ENCODE measurements at regions not wholly inside any gene's neighbourhood (a gene's known extent, or its start where the extent isn't known, plus 50 kb on each side); places are given as distances from the start of the nearest gene placed in this dataset.

GRCh38 chrX:5640071-5640470, 588.6 kb downstream of the NLGN4X start:
- WGBS: 100% methylated on average over 4 of the region's 4 CpGs
- no peaks in the 10 kb centered on the region for H3K36me3 ChIP-seq (ENCODE audit: insufficient read depth, low read length)
- H3K4me3 ChIP-seq (ENCODE audit: low read length): no peak overlapping the region
- no peaks in the 10 kb centered on the region for H3K9me3 ChIP-seq (ENCODE audit: insufficient read depth, low read depth, low read length)
- H3K27me3 ChIP-seq (ENCODE audit: insufficient read depth, low read length): no peaks in the 10 kb centered on the region
- peaks cover 4% of the 10 kb centered on the region; the same call in 1 of the 2 replicates for H3K4me1 ChIP-seq (ENCODE audit: insufficient read depth, low read length)
- no peak overlapping the region for H3K9ac ChIP-seq (ENCODE audit: low read depth, low read length)
- H3K27ac ChIP-seq (ENCODE audit: low read depth, low read length): no peak overlapping the region

GRCh38 chrX:5638572-5638971, 590.1 kb downstream of the NLGN4X start:
- Histone ChIP-seq H3K36me3 (ENCODE audit: insufficient read depth, low read length) (no peaks in the 10 kb centered on the region), H3K9me3 (ENCODE audit: insufficient read depth, low read depth, low read length) (no peaks in the 10 kb centered on the region), H3K4me1 (ENCODE audit: insufficient read depth, low read length) (no peaks in the 10 kb centered on the region), H3K9ac (ENCODE audit: low read depth, low read length) (no peak overlapping the region), H3K27me3 (ENCODE audit: insufficient read depth, low read length) (no peaks in the 10 kb centered on the region), H3K27ac (ENCODE audit: low read depth, low read length) (no peak overlapping the region), H3K4me3 (ENCODE audit: low read length) (no peak overlapping the region)
- 97% methylated on average over 6 of the region's 7 CpGs for WGBS

GRCh38 chrX:5632887-5633286, 595.8 kb downstream of the NLGN4X start:
- no peaks in the 10 kb centered on the region for H3K4me1 ChIP-seq (ENCODE audit: insufficient read depth, low read length)
- H3K4me3 ChIP-seq (ENCODE audit: low read length): no peak overlapping the region
- no peaks in the 10 kb centered on the region for H3K27me3 ChIP-seq (ENCODE audit: insufficient read depth, low read length)
- no peak overlapping the region for H3K9ac ChIP-seq (ENCODE audit: low read depth, low read length)
- H3K9me3 ChIP-seq (ENCODE audit: insufficient read depth, low read depth, low read length): no peaks in the 10 kb centered on the region
- no peak overlapping the region for H3K27ac ChIP-seq (ENCODE audit: low read depth, low read length)
- H3K36me3 ChIP-seq (ENCODE audit: insufficient read depth, low read length): no peaks in the 10 kb centered on the region

- Histone ChIP-seq H3K27me3 (ENCODE audit: insufficient read depth, low read length) (no peaks in the 10 kb centered on the region), H3K4me1 (ENCODE audit: insufficient read depth, low read length) (no peaks in the 10 kb centered on the region), H3K9me3 (ENCODE audit: insufficient read depth, low read depth, low read length) (no peaks in the 10 kb centered on the region), H3K27ac (ENCODE audit: low read depth, low read length) (no peak overlapping the region), H3K36me3 (ENCODE audit: insufficient read depth, low read length) (no peaks in the 10 kb centered on the region), H3K9ac (ENCODE audit: low read depth, low read length) (no peak overlapping the region), H3K4me3 (ENCODE audit: low read length) (no peak overlapping the region)
- WGBS: 42% methylated on average over 9 of the region's 9 CpGs
These were observed 596.5 kb downstream of the NLGN4X start for GRCh38 chrX:5632061-5632614.

- no peaks in the 10 kb centered on the region for H3K9me3 ChIP-seq (ENCODE audit: insufficient read depth, low read depth, low read length)
- H3K4me3 ChIP-seq (ENCODE audit: low read length): no peak overlapping the region
- H3K9ac ChIP-seq (ENCODE audit: low read depth, low read length): no peak overlapping the region
- H3K27ac ChIP-seq (ENCODE audit: low read depth, low read length): no peak overlapping the region
- no peaks in the 10 kb centered on the region for H3K36me3 ChIP-seq (ENCODE audit: insufficient read depth, low read length)
- no peaks in the 10 kb centered on the region for H3K4me1 ChIP-seq (ENCODE audit: insufficient read depth, low read length)
- no peaks in the 10 kb centered on the region for H3K27me3 ChIP-seq (ENCODE audit: insufficient read depth, low read length)
These were observed 611.0 kb downstream of the NLGN4X start for GRCh38 chrX:5617666-5618065.

DNA sequence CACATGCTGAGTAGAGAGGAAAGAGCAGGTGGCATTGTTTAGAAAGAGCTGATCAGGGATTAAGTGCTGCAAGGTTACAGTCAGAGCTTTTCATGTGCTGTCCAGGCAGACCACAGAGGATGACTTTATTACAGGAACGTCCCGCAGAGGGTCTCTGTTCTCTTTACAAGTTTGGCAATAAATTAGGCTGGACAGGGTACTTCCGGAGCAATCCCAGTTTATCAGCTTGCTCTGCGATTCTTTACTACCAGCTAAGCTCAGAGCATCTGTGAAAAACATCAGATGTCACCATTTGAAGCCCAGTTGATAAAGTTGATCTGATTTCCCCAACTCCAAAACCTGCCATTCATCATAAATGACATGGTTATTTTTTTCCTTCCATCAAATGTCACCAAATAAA, 633.1 kb downstream of the NLGN4X start:
- H3K4me3 ChIP-seq (ENCODE audit: low read length): no peak overlapping the region
- no peak overlapping the region for H3K27ac ChIP-seq (ENCODE audit: low read depth, low read length)
- WGBS: 87% methylated on average over 4 of the region's 4 CpGs
- no peaks in the 10 kb centered on the region for H3K4me1 ChIP-seq (ENCODE audit: insufficient read depth, low read length)
- H3K27me3 ChIP-seq (ENCODE audit: insufficient read depth, low read length): no peaks in the 10 kb centered on the region
- no peak overlapping the region for H3K9ac ChIP-seq (ENCODE audit: low read depth, low read length)
- no peaks in the 10 kb centered on the region for H3K36me3 ChIP-seq (ENCODE audit: insufficient read depth, low read length)
- H3K9me3 ChIP-seq (ENCODE audit: insufficient read depth, low read depth, low read length): no peaks in the 10 kb centered on the region

DNA sequence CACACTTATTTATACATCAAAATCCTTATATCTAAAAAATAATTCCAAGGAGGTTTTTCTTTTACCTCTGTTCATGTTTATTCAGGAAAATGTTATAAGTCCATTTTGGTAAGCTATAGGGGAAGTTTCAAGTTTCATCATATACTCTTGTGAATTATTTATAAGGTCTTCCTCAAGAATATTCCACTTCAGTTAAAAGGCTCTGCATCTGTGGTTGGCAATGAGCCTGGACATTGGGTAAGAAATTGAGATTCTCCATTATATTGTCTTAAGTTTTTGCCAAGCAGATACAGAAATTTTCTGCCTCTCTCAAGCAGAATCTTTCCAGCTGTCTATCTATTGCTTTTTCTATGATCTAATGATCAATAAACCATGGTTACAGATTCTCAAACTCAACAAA, 641.9 kb downstream of the NLGN4X start:
- no peaks in the 10 kb centered on the region for H3K36me3 ChIP-seq (ENCODE audit: insufficient read depth, low read length)

GRCh38 chrX:5575407-5575806, 653.3 kb downstream of the NLGN4X start:
- no CpG with 5 or more reads among the region's 1 CpG for WGBS
- Histone ChIP-seq H3K9ac (ENCODE audit: low read depth, low read length) (no peak overlapping the region), H3K4me3 (ENCODE audit: low read length) (no peak overlapping the region), H3K27me3 (ENCODE audit: insufficient read depth, low read length) (no peaks in the 10 kb centered on the region), H3K36me3 (ENCODE audit: insufficient read depth, low read length) (no peaks in the 10 kb centered on the region), H3K4me1 (ENCODE audit: insufficient read depth, low read length) (no peaks in the 10 kb centered on the region), H3K9me3 (ENCODE audit: insufficient read depth, low read depth, low read length) (no peaks in the 10 kb centered on the region), H3K27ac (ENCODE audit: low read depth, low read length) (no peak overlapping the region)

More for the DNA sequence above, 641.9 kb downstream of the NLGN4X start:
- Histone ChIP-seq H3K27me3 (ENCODE audit: insufficient read depth, low read length) (no peaks in the 10 kb centered on the region), H3K9ac (ENCODE audit: low read depth, low read length) (no peak overlapping the region), H3K4me1 (ENCODE audit: insufficient read depth, low read length) (no peaks in the 10 kb centered on the region), H3K4me3 (ENCODE audit: low read length) (no peak overlapping the region), H3K27ac (ENCODE audit: low read depth, low read length) (no peak overlapping the region), H3K9me3 (ENCODE audit: insufficient read depth, low read depth, low read length) (no peaks in the 10 kb centered on the region)

DNA sequence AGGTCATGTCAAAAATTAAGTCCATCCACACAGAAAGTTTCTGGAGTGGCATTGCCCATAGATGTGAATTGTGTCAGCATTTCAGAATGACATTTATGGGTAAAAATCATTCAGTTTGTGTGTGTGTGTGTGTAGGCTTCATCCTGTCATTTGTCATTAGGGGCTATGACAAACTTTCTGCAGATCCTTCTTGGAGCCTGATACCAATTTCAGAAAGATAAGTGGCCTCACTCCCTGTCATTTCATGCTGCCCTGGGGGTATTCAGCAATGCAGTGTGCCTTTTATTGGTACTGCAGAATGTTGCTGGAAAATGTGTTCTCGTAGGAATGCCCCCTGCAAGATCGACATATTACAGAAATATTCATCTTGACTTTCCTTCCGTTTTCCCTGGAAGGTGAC, 659.7 kb downstream of the NLGN4X start:
- Histone ChIP-seq H3K27me3 (ENCODE audit: insufficient read depth, low read length) (no peaks in the 10 kb centered on the region), H3K9me3 (ENCODE audit: insufficient read depth, low read depth, low read length) (no peaks in the 10 kb centered on the region), H3K4me1 (ENCODE audit: insufficient read depth, low read length) (no peaks in the 10 kb centered on the region), H3K4me3 (ENCODE audit: low read length) (no peak overlapping the region), H3K36me3 (ENCODE audit: insufficient read depth, low read length) (no peaks in the 10 kb centered on the region), H3K9ac (ENCODE audit: low read depth, low read length) (no peak overlapping the region), H3K27ac (ENCODE audit: low read depth, low read length) (no peak overlapping the region)
- WGBS: 100% methylated on average over 3 of the region's 3 CpGs

DNA sequence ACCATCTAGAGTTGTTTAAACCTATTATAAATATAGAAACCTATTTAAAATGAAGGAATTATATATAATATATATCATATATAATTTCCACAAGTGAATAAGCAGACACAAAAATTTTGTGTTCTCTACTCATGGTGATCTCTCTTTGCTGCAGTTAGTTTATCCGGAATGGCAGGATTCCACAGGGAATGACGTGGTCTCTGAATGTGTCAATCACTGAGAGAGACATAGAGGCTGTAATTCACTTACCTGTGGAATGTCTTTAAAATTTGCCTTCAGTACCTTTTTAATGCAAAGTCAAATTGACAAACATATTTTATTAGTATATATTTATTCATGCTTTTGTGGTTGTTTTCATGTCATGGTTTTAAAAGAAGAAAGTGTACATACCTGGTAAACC, 669.3 kb downstream of the NLGN4X start:
- no peaks in the 10 kb centered on the region for H3K4me1 ChIP-seq (ENCODE audit: insufficient read depth, low read length)
- H3K9ac ChIP-seq (ENCODE audit: low read depth, low read length): no peak overlapping the region
- no peak overlapping the region for H3K4me3 ChIP-seq (ENCODE audit: low read length)
- H3K36me3 ChIP-seq (ENCODE audit: insufficient read depth, low read length): no peaks in the 10 kb centered on the region
- H3K27ac ChIP-seq (ENCODE audit: low read depth, low read length): no peak overlapping the region
- no peaks in the 10 kb centered on the region for H3K27me3 ChIP-seq (ENCODE audit: insufficient read depth, low read length)
- WGBS: 93% methylated on average over 1 of the region's 2 CpGs
- H3K9me3 ChIP-seq (ENCODE audit: insufficient read depth, low read depth, low read length): peaks cover 7% of the 10 kb centered on the region; the same call in 1 of the 2 replicates

DNA sequence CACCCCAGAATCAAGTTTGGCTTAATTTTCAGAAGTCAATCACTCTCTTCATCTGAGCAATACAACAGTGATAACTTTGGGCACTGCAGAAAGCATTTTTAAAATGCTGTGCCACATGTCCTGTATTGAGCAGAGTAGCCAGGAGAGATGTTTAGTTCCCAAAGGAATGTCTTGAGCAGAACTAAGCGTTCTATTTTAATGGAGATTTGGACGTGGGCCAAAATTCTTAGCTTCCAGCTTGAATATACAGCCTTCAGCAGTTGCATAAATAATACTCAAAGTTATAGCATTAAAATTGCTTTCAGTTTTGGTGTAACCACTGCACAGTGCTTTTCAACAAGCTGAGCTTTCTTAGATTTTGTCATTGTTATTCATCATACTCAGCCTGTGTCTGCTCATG, 679.2 kb downstream of the NLGN4X start:
- Histone ChIP-seq H3K4me1 (ENCODE audit: insufficient read depth, low read length) (no peaks in the 10 kb centered on the region), H3K4me3 (ENCODE audit: low read length) (no peak overlapping the region), H3K27ac (ENCODE audit: low read depth, low read length) (no peak overlapping the region), H3K9ac (ENCODE audit: low read depth, low read length) (no peak overlapping the region), H3K27me3 (ENCODE audit: insufficient read depth, low read length) (no peaks in the 10 kb centered on the region), H3K36me3 (ENCODE audit: insufficient read depth, low read length) (no peaks in the 10 kb centered on the region), H3K9me3 (ENCODE audit: insufficient read depth, low read depth, low read length) (no peaks in the 10 kb centered on the region)
- WGBS: 89% methylated on average over 2 of the region's 2 CpGs

GRCh38 chrX:5537098-5537497, 691.6 kb downstream of the NLGN4X start:
- 92% methylated on average over 3 of the region's 6 CpGs for WGBS
- Histone ChIP-seq H3K9me3 (ENCODE audit: insufficient read depth, low read depth, low read length) (no peaks in the 10 kb centered on the region), H3K4me3 (ENCODE audit: low read length) (no peak overlapping the region), H3K27ac (ENCODE audit: low read depth, low read length) (no peak overlapping the region), H3K27me3 (ENCODE audit: insufficient read depth, low read length) (no peaks in the 10 kb centered on the region), H3K4me1 (ENCODE audit: insufficient read depth, low read length) (no peaks in the 10 kb centered on the region), H3K36me3 (ENCODE audit: insufficient read depth, low read length) (no peaks in the 10 kb centered on the region), H3K9ac (ENCODE audit: low read depth, low read length) (no peak overlapping the region)
